IgD-negative memory B cell (primary cell): ENCODE measurements at regions not wholly inside any gene's neighbourhood (a gene's known extent, or its start where the extent isn't known, plus 50 kb on each side); places are given as distances from the start of the nearest gene placed in this dataset.
"Not testable (repeated sequence)": the region's sequence is repeated elsewhere in the genome, so short reads cannot be mapped to it uniquely, and the experiment has no call there.

ENCODE experiments used
- H3K27ac Mint-ChIP-seq, 3 donors: one replicate each; pipeline ENCODE4 v1.8.0; 2020 to 2022; ENCODE audit warnings: mild to moderate bottlenecking in 3 of 3, mixed read lengths in 3 of 3, moderate library complexity in 1 of 3
- H3K27me3 Mint-ChIP-seq: one replicate; pipeline ENCODE4 v1.8.0; 2021; ENCODE audit warnings: mixed read lengths
- H3K36me3 Mint-ChIP-seq: one replicate; pipeline ENCODE4 v1.8.0; 2020; ENCODE audit warnings: mild to moderate bottlenecking, mixed read lengths
- H3K4me1 Mint-ChIP-seq, 3 donors: one replicate each; pipeline ENCODE4 v1.8.0; 2020 to 2022; ENCODE audit warnings: mixed read lengths in 3 of 3, mild to moderate bottlenecking in 1 of 3
- H3K4me3 Mint-ChIP-seq, 4 donors: one replicate each; pipeline ENCODE4 v1.8.0; 2020 to 2022; ENCODE audit warnings: mild to moderate bottlenecking in 4 of 4, mixed read lengths in 4 of 4, moderate library complexity in 3 of 4
- H3K9me3 Mint-ChIP-seq, 3 donors: one replicate each; pipeline ENCODE4 v1.8.0; 2020 to 2021; ENCODE audit warnings: mixed read lengths in 3 of 3, mild to moderate bottlenecking in 1 of 3

DNA sequence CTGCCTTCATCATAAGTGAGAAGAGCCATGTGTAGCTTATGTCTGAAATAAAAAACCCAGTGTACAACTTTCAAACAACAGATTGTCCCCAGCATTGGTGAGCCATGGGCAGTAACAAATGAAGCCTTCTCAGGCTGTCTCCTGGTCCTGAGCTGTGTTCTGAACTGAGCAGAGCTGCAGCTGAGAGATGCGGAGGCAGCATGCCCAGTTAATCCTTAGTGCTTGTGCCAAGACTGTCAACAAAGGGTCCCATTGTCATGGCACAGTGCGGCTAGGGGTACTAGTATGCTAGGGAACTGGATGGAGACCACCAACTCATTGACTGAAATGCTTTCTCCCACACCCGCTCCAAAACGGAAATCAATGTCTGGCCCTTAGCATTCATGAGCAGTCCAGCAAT is 154.3 kb downstream of the RMST start:
- no peaks in the 10 kb centered on the region for H3K27me3 Mint-ChIP-seq
- H3K4me3 Mint-ChIP-seq = no peak overlapping the region
- no peaks in the 10 kb centered on the region for H3K36me3 Mint-ChIP-seq
- H3K4me1 Mint-ChIP-seq = no peaks in the 10 kb centered on the region
- peaks cover 3 to 10% (median 4%) of the 10 kb centered on the region in 3 donors for H3K9me3 Mint-ChIP-seq
- no peak overlapping the region for H3K27ac Mint-ChIP-seq

DNA sequence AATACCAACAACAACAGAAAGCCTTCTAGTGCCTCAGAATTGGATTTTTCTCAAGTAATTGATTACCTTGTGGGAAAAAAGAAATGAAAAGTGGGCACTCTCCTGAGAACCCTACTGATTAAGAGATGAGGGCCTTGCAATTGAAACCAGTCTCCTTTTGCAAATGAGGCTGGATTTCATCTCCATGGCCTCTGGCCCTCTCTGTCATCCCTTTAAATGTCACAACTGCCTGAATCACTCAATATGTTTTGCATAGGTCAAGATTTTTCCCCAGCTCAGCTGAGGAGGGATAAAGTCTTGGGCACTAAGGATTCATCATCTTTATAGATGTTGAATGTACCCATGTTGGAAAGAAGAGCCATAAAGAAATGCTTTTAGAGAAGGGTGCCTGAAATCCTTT is 166.4 kb downstream of the RMST start:
- Mint-ChIP-seq H3K36me3 (no peaks in the 10 kb centered on the region), H3K27ac (no peak overlapping the region), H3K4me3 (no peak overlapping the region), H3K4me1 (no peaks in the 10 kb centered on the region), H3K27me3 (no peaks in the 10 kb centered on the region), H3K9me3 (peaks cover 0 to 2% (median 0%) of the 10 kb centered on the region in 3 donors)

DNA sequence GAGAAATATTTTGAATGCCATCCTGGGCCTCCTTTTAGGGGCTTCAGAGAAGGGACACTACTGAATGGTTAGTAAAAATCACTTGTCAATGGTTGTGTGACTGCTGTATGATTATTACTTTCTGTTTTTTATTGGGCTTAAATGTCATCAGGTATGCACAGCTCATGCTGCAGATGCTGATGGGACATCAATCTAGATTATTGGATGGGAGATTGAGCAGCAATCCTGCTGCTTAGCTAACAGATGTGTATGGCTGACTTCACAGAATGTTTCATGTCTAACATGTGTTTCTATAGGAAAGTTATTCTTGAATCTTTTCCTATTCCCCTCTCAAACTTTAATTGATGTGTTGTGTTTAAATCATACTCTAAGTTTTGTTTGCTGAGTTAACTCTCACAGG is 166.8 kb downstream of the RMST start:
- no peaks in the 10 kb centered on the region for H3K36me3 Mint-ChIP-seq
- H3K27ac Mint-ChIP-seq = no peak overlapping the region
- no peak overlapping the region for H3K4me3 Mint-ChIP-seq
- no peaks in the 10 kb centered on the region for H3K4me1 Mint-ChIP-seq
- H3K27me3 Mint-ChIP-seq = no peaks in the 10 kb centered on the region
- peaks cover 0 to 2% (median 0%) of the 10 kb centered on the region in 3 donors for H3K9me3 Mint-ChIP-seq

DNA sequence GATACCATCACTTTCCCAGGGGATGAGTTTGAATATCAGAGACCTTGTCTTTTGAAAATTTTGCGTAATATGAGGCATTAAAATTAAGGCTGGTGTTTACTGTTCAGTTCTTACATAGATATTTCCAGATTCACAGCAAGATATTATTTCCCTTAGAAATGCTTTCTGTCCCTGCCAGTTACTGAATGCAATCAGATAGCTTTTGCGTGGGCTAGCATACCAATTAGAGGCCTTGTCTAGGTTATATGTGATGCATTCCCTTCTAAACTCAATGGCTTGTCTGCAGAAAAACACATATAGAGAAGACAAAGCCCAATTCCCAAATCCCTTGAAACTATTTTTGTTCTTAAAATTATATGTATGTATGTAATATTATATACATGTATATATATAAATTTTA is 167.8 kb downstream of the RMST start:
- no peaks in the 10 kb centered on the region for H3K4me1 Mint-ChIP-seq
- no peaks in the 10 kb centered on the region for H3K27me3 Mint-ChIP-seq
- H3K27ac Mint-ChIP-seq = no peak overlapping the region
- no peaks in the 10 kb centered on the region for H3K36me3 Mint-ChIP-seq
- H3K9me3 Mint-ChIP-seq = peaks cover 0 to 4% (median 0%) of the 10 kb centered on the region in 3 donors
- H3K4me3 Mint-ChIP-seq = no peak overlapping the region

DNA sequence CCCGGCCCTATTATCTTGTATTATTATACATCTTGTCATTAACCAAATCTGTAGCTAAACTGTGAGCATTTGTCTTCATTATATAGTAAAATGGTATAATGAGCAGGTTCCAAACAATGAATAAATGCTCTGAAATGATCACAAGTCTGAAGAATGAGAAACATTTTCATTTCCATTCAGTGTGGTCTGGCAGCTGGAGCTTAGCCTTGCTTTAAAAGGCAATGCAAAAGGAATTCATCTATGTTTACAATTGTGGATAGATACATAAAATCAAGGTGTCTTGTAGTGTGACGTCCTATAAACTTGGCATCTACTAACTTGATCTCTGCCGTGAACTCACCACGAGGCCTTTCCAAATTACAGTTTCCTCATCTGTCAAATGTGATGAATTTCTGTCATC is 168.3 kb downstream of the RMST start:
- Mint-ChIP-seq H3K27me3 (no peaks in the 10 kb centered on the region), H3K4me3 (no peak overlapping the region), H3K4me1 (no peaks in the 10 kb centered on the region), H3K9me3 (peaks cover 0 to 5% (median 0%) of the 10 kb centered on the region in 3 donors), H3K36me3 (no peaks in the 10 kb centered on the region), H3K27ac (no peak overlapping the region)

DNA sequence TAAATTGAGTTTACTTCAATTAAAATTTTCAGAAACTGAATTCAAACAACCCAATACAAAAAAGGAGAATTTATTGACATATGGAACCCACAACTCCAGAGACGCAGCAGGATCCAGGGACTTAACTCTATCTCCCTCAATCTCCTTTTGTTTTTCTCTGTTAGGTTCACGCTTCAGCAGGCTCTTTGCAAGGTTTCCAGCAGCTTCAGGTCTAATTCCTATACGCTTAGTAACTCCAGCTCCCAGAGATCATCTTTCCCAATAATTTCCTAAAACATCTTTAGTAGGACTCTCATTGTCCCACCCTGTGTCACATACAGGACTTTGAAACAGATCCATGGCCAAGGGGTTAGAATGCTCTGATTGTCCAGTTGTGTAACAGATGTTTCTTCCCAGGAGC is 175.2 kb downstream of the RMST start:
- peaks cover 2 to 5% (median 4%) of the 10 kb centered on the region in 3 donors for H3K9me3 Mint-ChIP-seq

DNA sequence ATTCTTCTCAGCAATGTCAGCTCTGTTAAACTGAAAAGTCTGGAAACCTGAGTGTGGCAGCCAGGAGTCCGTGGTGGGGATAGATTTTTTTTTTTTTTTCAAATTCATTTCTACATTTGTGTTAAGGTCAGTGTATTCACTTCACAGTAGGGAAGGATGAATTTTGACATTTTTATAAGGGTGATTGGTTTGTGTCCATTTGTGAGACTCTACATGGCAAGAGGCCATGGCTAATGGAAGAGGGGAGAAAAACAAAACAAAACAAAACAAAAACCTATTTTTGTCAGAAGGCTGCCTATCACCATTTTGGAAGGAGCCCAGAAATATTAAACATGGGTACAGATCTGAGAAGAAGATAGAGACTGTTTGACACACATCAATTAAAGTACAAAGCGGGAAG is 176.1 kb downstream of the RMST start:
- Mint-ChIP-seq H3K9me3 (peaks cover 2 to 4% (median 3%) of the 10 kb centered on the region in 3 donors), H3K27me3 (no peaks in the 10 kb centered on the region), H3K4me1 (no peaks in the 10 kb centered on the region), H3K36me3 (no peaks in the 10 kb centered on the region), H3K4me3 (no peak overlapping the region), H3K27ac (no peak overlapping the region)

More for the DNA sequence above, 175.2 kb downstream of the RMST start:
- H3K27ac Mint-ChIP-seq = no peak overlapping the region
- no peaks in the 10 kb centered on the region for H3K27me3 Mint-ChIP-seq
- no peaks in the 10 kb centered on the region for H3K4me1 Mint-ChIP-seq
- H3K36me3 Mint-ChIP-seq = no peaks in the 10 kb centered on the region
- no peak overlapping the region for H3K4me3 Mint-ChIP-seq

DNA sequence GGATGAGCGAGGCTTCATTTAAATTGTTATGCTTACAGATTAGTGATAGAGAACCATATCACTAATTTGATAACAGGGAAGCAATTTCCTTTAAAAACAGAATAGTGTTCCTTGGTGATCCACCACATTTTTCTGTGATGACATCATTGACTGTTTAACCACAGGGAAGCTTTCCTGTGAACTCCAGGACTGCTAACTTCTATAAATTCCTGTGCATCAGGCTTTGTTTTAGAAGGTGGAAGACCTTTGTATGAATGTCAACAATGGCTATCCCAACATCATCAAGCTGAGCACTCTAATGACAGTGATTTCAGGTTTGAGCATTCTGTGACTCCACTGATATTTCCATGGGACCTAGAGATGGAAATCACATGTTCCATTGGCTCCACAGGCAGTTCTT is 177.1 kb downstream of the RMST start:
- Mint-ChIP-seq H3K4me3 (no peak overlapping the region), H3K27ac (no peak overlapping the region), H3K36me3 (no peaks in the 10 kb centered on the region), H3K27me3 (no peaks in the 10 kb centered on the region), H3K4me1 (no peaks in the 10 kb centered on the region), H3K9me3 (peaks cover 2 to 4% (median 3%) of the 10 kb centered on the region in 3 donors)

DNA sequence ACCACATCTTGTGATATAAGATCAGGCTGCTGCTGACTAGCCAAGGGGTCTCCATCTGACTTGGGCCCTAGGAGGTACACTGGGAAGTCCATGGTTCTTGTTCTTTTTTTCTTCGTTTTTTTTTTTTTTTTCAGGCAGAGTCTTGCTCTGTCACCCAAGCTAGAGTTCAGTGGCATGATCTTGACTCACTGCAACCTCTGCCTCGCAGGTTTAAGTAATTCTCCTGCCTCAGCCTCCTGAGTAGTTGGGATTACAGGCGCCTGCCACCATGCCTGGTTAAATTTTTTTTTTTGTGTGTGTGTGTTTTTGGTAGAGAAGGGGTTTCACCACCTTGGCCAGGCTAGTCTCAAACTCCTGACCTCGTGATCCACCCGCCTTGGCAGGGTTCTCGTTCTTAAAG is 178.2 kb downstream of the RMST start:
- no peaks in the 10 kb centered on the region for H3K4me1 Mint-ChIP-seq
- no peaks in the 10 kb centered on the region for H3K36me3 Mint-ChIP-seq
- peaks cover 0 to 4% (median 2%) of the 10 kb centered on the region in 3 donors for H3K9me3 Mint-ChIP-seq
- no peak overlapping the region for H3K27ac Mint-ChIP-seq
- no peaks in the 10 kb centered on the region for H3K27me3 Mint-ChIP-seq
- no peak overlapping the region for H3K4me3 Mint-ChIP-seq

DNA sequence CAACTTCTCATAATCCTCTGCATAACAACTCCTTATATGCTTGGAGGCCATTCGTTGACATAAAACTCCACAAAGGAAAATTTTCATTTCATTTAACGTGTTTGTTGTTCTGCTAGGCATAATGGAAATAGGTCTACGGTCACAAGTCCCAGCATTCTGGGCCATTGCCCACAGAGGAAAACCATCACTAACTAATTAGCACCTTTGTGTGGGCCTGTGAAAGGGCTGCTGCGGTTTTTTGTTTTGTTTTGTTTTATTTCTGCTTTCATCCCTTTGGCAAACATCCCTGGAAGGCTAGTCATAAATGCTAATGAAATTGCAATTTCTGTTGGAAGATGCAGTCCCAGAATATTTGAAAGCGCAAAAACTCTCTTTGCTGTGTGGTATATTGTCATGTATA is 180.3 kb downstream of the RMST start:
- Mint-ChIP-seq H3K9me3 (peaks cover 0 to 4% (median 0%) of the 10 kb centered on the region in 3 donors), H3K4me3 (no peak overlapping the region), H3K36me3 (no peaks in the 10 kb centered on the region), H3K27ac (no peak overlapping the region), H3K4me1 (no peaks in the 10 kb centered on the region), H3K27me3 (no peaks in the 10 kb centered on the region)

DNA sequence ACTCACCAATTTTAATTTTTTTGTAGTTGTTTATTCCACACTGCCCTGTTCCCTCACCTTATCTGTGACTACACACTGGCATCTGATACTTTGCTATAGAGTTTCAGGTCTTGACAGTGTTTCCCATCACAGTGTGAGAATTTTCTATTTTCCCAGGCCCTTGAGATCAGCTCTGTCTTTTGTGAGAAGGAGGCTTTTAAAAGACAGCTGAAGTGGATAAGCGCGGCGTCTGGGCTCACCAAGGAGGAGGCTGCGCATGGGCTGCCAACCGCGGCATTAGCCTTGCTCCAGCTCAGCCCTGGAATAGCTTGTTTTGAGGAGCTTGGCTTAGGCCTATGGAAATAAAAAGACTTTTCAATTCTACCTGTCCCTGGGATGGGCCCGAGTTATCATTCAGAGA is 181.3 kb downstream of the RMST start:
- Mint-ChIP-seq H3K9me3 (peaks cover 0 to 5% (median 0%) of the 10 kb centered on the region in 3 donors), H3K27ac (no peak overlapping the region), H3K36me3 (no peaks in the 10 kb centered on the region), H3K4me1 (no peaks in the 10 kb centered on the region), H3K27me3 (no peaks in the 10 kb centered on the region), H3K4me3 (no peak overlapping the region)

DNA sequence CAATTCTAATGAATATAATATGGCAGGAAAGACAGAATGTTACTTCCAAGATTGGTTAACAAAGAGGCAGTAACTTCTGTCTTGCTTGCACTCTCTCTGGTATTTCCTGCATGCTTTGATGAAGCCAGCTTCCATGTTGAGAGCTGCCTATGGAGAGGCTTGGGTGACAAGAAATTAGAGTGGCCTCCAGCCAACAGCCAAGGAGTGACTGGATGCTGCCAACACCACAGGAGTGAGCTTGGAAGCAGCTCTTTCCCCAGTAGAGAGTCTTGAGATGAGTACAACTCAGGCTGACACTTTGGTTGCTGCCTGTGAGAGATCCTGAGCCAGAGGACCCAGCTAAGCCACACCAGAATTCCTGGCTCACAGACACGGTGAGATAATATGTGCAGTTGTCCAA is 183.1 kb downstream of the RMST start:
- Mint-ChIP-seq H3K4me1 (no peaks in the 10 kb centered on the region), H3K27me3 (no peaks in the 10 kb centered on the region), H3K36me3 (no peaks in the 10 kb centered on the region), H3K4me3 (no peak overlapping the region), H3K9me3 (peaks cover 0 to 18% (median 2%) of the 10 kb centered on the region in 3 donors), H3K27ac (no peak overlapping the region)

DNA sequence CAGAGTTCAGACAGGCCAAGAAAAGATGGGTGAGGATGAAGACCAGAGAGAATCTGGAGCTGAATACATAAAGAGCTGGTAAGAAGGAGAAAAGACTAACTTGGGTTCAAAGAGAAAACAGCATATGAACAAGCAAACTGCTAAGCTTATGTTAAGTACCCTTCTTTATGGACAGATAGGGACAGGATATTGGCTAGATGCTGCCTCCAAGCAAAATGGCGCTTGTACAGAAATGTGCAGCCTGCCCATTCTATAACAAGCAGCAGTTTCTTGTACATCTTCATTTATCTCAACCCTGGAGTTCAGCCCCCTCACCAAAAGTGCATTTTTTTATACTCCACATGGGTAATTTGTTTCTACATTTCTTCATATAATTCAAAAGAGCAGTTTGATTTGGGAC is 184.5 kb downstream of the RMST start:
- Mint-ChIP-seq H3K9me3 (peaks cover 0 to 14% (median 2%) of the 10 kb centered on the region in 3 donors), H3K36me3 (no peaks in the 10 kb centered on the region), H3K4me3 (no peak overlapping the region), H3K27ac (no peak overlapping the region), H3K4me1 (no peaks in the 10 kb centered on the region), H3K27me3 (no peaks in the 10 kb centered on the region)

DNA sequence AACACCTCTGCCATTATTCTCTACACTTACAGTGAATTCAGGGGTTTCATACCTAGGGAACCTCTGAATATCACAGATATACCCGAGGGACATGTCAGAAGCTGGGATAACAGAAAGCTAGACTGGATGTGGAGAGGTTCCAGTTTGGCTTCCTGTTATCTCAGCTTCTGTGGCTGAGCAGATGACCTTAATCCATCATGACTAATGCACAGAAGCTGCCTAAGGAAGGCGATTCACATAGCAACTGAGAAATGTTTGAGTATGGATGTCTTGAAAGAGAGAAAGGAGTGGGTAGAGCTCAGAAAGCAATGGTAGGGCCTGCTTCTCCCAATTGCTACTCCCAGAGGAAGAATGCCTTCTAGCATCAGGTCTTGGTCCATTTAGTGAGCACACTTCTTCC is 187.6 kb downstream of the RMST start:
- Mint-ChIP-seq H3K4me1 (no peaks in the 10 kb centered on the region), H3K27me3 (no peaks in the 10 kb centered on the region), H3K9me3 (peaks cover 0 to 14% (median 2%) of the 10 kb centered on the region in 3 donors), H3K36me3 (no peaks in the 10 kb centered on the region), H3K4me3 (no peak overlapping the region), H3K27ac (no peak overlapping the region)

DNA sequence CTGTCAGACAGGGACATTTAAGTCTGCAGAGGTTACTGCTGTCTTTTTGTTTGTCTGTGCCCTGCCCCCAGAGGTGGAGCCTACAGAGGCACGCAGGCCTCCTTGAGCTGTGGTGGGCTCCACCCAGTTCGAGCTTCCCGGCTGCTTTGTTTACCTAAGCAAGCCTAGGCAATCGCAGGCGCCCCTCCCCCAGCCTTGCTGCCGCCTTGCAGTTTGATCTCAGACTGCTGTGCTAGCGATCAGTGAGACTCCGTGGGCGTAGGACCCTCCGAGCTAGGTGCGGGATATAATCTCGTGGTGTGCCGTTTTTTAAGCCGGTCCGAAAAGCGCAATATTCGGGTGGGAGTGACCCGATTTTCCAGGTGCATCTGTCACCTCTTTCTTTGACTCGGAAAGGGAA is 193.9 kb downstream of the RMST start:
- not testable (repeated sequence) for H3K27ac Mint-ChIP-seq, H3K9me3 Mint-ChIP-seq, H3K36me3 Mint-ChIP-seq, H3K4me1 Mint-ChIP-seq, H3K27me3 Mint-ChIP-seq, H3K4me3 Mint-ChIP-seq

DNA sequence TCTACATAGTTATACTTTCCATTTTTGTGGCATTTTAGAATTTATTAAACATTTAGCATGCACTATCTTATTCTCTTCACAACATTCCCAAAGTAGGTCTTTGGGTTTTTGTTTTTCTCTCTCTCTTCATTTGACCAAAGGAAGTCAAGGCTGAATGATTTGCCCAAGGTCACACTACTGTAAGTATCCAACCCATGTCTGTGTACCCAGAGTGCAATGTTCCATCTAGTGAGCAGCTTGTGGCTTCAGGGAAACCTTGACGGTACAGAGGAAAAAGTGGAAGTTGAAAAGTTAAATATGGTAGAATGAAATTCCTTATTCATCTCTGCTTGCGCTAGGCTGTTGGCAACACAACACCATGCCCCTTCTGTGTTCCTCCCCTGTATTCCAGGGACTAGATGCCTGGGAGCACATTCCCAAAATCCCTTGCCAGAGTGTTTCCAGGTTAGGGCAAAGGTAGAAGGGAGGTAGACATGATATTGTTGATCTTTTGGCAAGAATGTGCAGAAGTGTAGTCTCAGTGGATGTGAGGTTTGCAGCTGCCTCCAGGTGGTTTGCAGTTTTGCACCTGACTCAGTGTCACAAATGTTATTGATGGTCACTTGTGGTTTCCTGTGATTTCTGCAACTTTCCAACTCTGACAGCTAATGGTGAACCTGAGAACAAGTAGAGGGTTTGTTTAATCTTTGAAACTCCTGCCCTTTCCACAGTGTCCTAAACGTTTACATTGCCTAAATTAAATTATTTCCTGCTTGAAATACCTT is 196.7 kb downstream of the RMST start:
- Mint-ChIP-seq H3K9me3 (peaks cover 1 to 7% (median 7%) of the 10 kb centered on the region in 3 donors), H3K4me1 (no peaks in the 10 kb centered on the region), H3K27me3 (no peaks in the 10 kb centered on the region), H3K36me3 (no peaks in the 10 kb centered on the region), H3K27ac (no peak overlapping the region), H3K4me3 (no peak overlapping the region)
